ENCODE measurements at regions not wholly inside any gene's neighbourhood (a gene's known extent, or its start where the extent isn't known, plus 50 kb on each side); places are given as distances from the start of the nearest gene placed in this dataset.

- TF ChIP-seq YY1 (IDR thresholded peaks at IDR 0.05; ENCODE audit: low read depth) (no peak), CTCF (IDR thresholded peaks at IDR 0.05) (no peak), CHD2 (IDR thresholded peaks at IDR 0.05; ENCODE audit: low read length, partially characterized antibody) (no peak), FOXM1 (IDR thresholded peaks at IDR 0.05; ENCODE audit: low read depth) (no peak), POLR2AphosphoS5 (IDR thresholded peaks at IDR 0.05; ENCODE audit: low read depth, low read length) (no peak), MAX (IDR thresholded peaks at IDR 0.05; ENCODE audit: low read depth) (no peak), MEF2A (IDR thresholded peaks at IDR 0.05; ENCODE audit: borderline replicate concordance, low read depth) (no peak), TEAD4 (IDR thresholded peaks at IDR 0.05; ENCODE audit: borderline replicate concordance, insufficient read depth) (no peak), SIN3A (IDR thresholded peaks at IDR 0.05; ENCODE audit: borderline replicate concordance, low read depth, low read length) (no peak), USF1 (IDR thresholded peaks at IDR 0.05; ENCODE audit: borderline replicate concordance, low read depth) (no peak), EZH2phosphoT487 (IDR thresholded peaks at IDR 0.05; ENCODE audit: borderline replicate concordance, low read depth) (no peak), IRF3 (IDR thresholded peaks at IDR 0.05; ENCODE audit: low read depth, low read length) (no peak)
These were observed 54.7 kb upstream of the RAB6D start for GRCh38 chr2:131418625-131419024.
